Activated CD8-positive, alpha-beta memory T cell treated with anti-CD3 and anti-CD28 coated beads, Interleukin-2, amount 10 ng/mL, durations not matched to agents 7 days and 5 days (primary cell): ENCODE measurements at regions not wholly inside any gene's neighbourhood (a gene's known extent, or its start where the extent isn't known, plus 50 kb on each side); places are given as distances from the start of the nearest gene placed in this dataset.

Source experiments
- ATAC-seq: fragments of 150-1000 bp; cut with Tn5 transposase; one replicate; pipeline ENCODE4 v1.10.0; 2021; ENCODE audit warnings: moderate library complexity
- CTCF ChIA-PET: fragments of 350-600 bp; sonication (Branson Sonifier 250); formaldehyde crosslinking; loops from one replicate; lab custom pipeline; 2021; ENCODE audit warnings: antibody characterized with exemption; lab: Charles Lee
- DNase-seq: peaks from one replicate; pipeline ENCODE4 v3.0.0-alpha.2; 2020
- H3K27ac Mint-ChIP-seq: one replicate; pipeline ENCODE4 v1.8.0; 2021; ENCODE audit warnings: mild to moderate bottlenecking, mixed read lengths
- H3K27me3 Mint-ChIP-seq: one replicate; pipeline ENCODE4 v1.8.0; 2021; ENCODE audit warnings: mixed read lengths
- H3K36me3 Mint-ChIP-seq: one replicate; pipeline ENCODE4 v1.8.0; 2021; ENCODE audit warnings: mild to moderate bottlenecking, mixed read lengths
- H3K4me1 Mint-ChIP-seq: one replicate; pipeline ENCODE4 v1.8.0; 2021; ENCODE audit warnings: mixed read lengths
- H3K4me3 Mint-ChIP-seq: one replicate; pipeline ENCODE4 v1.8.0; 2021; ENCODE audit warnings: mild to moderate bottlenecking, moderate library complexity, mixed read lengths
- H3K9me3 Mint-ChIP-seq: one replicate; pipeline ENCODE4 v1.8.0; 2022; ENCODE audit warnings: low read depth, mixed read lengths

DNA sequence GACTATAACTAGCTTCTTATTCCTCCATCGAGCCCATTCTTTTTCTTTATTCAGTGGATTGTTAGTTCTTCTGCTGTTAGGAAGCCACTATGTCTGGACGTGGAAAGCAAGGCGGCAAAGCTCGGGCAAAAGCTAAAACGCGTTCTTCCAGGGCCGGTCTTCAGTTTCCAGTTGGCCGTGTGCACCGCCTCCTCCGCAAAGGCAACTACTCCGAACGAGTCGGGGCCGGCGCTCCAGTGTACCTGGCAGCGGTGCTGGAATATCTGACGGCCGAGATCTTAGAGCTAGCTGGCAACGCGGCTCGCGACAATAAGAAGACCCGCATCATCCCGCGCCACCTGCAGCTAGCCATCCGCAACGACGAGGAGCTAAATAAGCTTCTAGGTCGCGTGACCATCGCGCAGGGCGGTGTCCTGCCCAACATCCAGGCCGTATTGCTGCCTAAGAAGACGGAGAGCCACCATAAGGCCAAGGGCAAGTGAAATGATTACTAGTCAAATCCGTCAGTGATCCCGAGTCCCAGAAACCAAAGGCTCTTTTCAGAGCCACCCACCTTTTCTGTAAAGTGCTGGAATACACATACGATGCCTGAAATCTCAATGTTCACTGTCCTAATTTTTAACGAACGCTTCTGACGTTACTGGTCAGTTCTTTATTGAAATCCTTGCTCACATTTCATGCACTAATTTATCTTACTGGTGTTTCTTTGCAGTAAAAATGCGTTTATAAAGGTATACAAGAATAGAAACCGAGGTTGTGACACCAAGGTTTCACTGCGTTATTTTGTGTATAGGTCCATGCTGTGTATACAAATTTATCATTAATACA lies 129.9 kb downstream of the HFE start:
- Mint-ChIP-seq H3K4me3 (no peak overlapping the region), H3K27ac (no peak overlapping the region), H3K36me3 (no peaks in the 10 kb centered on the region), H3K4me1 (peaks cover 28% of the 10 kb centered on the region), H3K27me3 (no peaks in the 10 kb centered on the region), H3K9me3 (no peaks in the 10 kb centered on the region)
- CTCF ChIA-PET: interaction anchor here (0.7 to 3.5 kb wide), 19 partner anchors 9 to 1651 kb away, joined by 3 to 35 read pairs (median 8); a partner anchor contains a TSS
- DNase-seq (peak; percentile 92), ATAC-seq (peak; percentile 61)

- H3K4me1 Mint-ChIP-seq: peaks cover 28% of the 10 kb centered on the region
- no peaks in the 10 kb centered on the region for H3K36me3 Mint-ChIP-seq
- CTCF ChIA-PET: interaction anchor here (1.3 to 3.5 kb wide), 7 partner anchors 8 to 53 kb away, joined by 5 to 35 read pairs (median 17); a partner anchor contains a TSS
- ATAC-seq: no peak
- no peaks in the 10 kb centered on the region for H3K27me3 Mint-ChIP-seq
- DNase-seq: peak; percentile 54
- no peak overlapping the region for H3K4me3 Mint-ChIP-seq
- H3K27ac Mint-ChIP-seq: no peak overlapping the region
- H3K9me3 Mint-ChIP-seq: no peaks in the 10 kb centered on the region
These were observed 130.5 kb downstream of the HFE start for GRCh38 chr6:26217714-26218075.

DNA sequence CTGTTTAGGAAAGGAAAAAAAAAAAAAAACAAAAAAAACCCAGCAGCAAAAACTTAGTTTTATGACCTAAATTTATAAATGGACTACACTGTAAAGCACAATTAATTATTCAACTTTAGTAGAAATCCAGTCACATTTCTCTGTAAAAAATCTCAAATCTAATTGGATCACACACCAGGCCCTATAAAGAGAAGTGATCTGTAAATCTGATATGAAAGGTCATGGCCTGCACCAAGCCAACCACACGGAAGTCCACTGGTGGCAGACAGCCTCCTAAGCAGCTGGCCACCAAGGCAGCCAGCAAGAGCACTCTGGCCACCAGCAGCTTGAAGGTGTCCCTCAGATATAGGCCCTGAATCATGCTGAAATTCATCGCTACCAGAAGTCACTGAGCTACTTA lies 131.6 kb downstream of the HFE start:
- H3K27ac Mint-ChIP-seq: no peak overlapping the region
- H3K4me1 Mint-ChIP-seq: peaks cover 24% of the 10 kb centered on the region

GRCh38 chr6:26220145-26220970 lies 133.1 kb downstream of the HFE start:
- no peaks in the 10 kb centered on the region for H3K27me3 Mint-ChIP-seq
- no peaks in the 10 kb centered on the region for H3K9me3 Mint-ChIP-seq
- CTCF ChIA-PET: interaction anchor here (0.6 to 1.0 kb wide), 3 partner anchors 10 to 24 kb away, joined by 3 to 5 read pairs (median 4); no protein-coding TSS in a partner anchor
- peak overlapping the region; percentile 60 for H3K27ac Mint-ChIP-seq
- no peak for ATAC-seq
- peaks cover 24% of the 10 kb centered on the region for H3K4me1 Mint-ChIP-seq
- no peaks in the 10 kb centered on the region for H3K36me3 Mint-ChIP-seq
- no peak for DNase-seq
- H3K4me3 Mint-ChIP-seq: peak overlapping the region; percentile 18

More for the DNA sequence above, 131.6 kb downstream of the HFE start:
- Mint-ChIP-seq H3K27me3 (no peaks in the 10 kb centered on the region), H3K36me3 (no peaks in the 10 kb centered on the region), H3K9me3 (no peaks in the 10 kb centered on the region), H3K4me3 (no peak overlapping the region)
- CTCF ChIA-PET: no interaction called here
- ATAC-seq (no peak), DNase-seq (no peak)

DNA sequence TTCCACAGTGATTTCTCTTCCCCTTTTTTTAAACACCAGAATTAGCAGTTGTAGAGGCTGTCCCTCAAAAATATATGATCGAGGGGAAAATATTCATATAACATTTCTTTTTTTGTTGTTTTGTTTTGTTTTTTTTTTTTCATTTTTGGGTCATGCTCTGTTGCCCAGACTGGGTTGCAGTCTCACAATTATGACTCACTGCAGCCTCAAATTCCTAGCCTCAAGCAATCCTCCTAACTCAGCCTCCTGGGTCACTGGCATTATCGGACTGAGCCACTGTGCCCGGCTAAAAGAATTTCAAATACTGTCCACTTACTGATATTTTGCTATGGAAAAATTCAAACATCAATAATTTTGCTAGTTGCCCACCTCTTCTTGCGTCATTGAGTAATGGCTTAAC lies 134.0 kb downstream of the HFE start:
- H3K9me3 Mint-ChIP-seq: no peaks in the 10 kb centered on the region
- H3K36me3 Mint-ChIP-seq: no peaks in the 10 kb centered on the region
- no peak for ATAC-seq
- CTCF ChIA-PET: interaction anchor here (1.0 kb wide), 2 partner anchors 9 to 12 kb away, joined by 4 to 5 read pairs; no protein-coding TSS in a partner anchor
- H3K27me3 Mint-ChIP-seq: no peaks in the 10 kb centered on the region
- no peak for DNase-seq
- peaks cover 24% of the 10 kb centered on the region for H3K4me1 Mint-ChIP-seq
- no peak overlapping the region for H3K4me3 Mint-ChIP-seq
- no peak overlapping the region for H3K27ac Mint-ChIP-seq

GRCh38 chr6:26222571-26222970 lies 135.3 kb downstream of the HFE start:
- Mint-ChIP-seq H3K4me1 (peaks cover 35% of the 10 kb centered on the region), H3K36me3 (peaks cover 5% of the 10 kb centered on the region), H3K27me3 (no peaks in the 10 kb centered on the region), H3K27ac (no peak overlapping the region), H3K9me3 (no peaks in the 10 kb centered on the region), H3K4me3 (no peak overlapping the region)
- DNase-seq: peak; percentile 63
- ATAC-seq: peak; percentile 18
- CTCF ChIA-PET: interaction anchor here (1.5 to 3.0 kb wide), 3 partner anchors 7 to 64 kb away, joined by 4 to 15 read pairs (median 5); a partner anchor contains a TSS

GRCh38 chr6:26223228-26223627 lies 136.0 kb downstream of the HFE start:
- DNase-seq: no peak
- Mint-ChIP-seq H3K4me3 (no peak overlapping the region), H3K9me3 (no peaks in the 10 kb centered on the region), H3K4me1 (peaks cover 34% of the 10 kb centered on the region), H3K36me3 (peaks cover 5% of the 10 kb centered on the region), H3K27me3 (no peaks in the 10 kb centered on the region), H3K27ac (no peak overlapping the region)
- ATAC-seq: peak; percentile 25
- CTCF ChIA-PET: interaction anchor here (1.4 to 3.0 kb wide), 4 partner anchors 8 to 64 kb away, joined by 4 to 15 read pairs (median 4); a partner anchor contains a TSS

DNA sequence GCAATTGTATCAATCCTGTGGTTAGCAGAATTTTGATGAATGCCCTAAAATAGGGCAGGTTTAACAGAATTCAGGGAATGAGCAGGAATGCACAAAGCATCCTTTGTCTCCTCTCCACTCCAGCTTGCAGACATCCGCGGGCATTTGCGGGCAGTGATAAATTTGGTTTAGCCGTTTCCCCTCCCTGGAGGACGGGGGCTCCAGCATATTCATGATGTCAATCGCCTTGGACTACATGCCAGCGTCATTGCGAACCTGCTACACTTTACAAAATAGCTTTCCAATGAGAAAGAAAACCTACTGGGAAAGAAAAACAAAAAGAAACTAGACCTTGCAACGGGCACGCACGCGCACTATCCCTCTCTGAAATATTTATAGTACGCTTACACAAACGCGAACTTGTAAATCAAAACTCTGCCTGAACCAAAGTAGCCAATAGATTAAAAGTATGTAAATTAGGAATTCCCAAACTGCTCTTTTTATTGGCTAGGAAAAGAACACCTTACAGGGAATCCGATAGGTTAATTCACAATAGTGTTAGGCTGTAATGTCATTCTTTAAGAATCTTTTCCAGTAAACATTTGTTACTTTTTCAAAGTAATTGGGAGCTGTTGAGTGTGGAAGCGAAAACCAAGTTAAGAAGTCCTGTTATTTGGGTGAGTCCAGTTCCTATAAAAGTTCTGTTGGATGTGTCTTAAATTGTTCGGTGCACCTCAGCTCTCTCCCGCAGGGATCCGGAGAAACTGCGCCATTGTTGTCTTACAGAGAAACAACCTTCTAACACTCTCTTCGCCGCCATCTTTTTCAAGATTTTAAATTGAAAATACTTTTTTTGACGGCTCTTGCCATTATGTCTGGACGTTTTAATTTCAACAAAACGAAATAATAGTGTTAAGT lies 136.7 kb downstream of the HFE start:
- CTCF ChIA-PET: interaction anchor here (0.8 to 3.0 kb wide), 7 partner anchors 9 to 65 kb away, joined by 3 to 15 read pairs (median 4); a partner anchor contains a TSS
- H3K36me3 Mint-ChIP-seq: peaks cover 5% of the 10 kb centered on the region
- H3K27me3 Mint-ChIP-seq: no peaks in the 10 kb centered on the region
- peaks cover 31% of the 10 kb centered on the region for H3K4me1 Mint-ChIP-seq
- ATAC-seq: peak; percentile 84
- DNase-seq: peak; percentile 78
- H3K4me3 Mint-ChIP-seq: no peak overlapping the region
- no peak overlapping the region for H3K27ac Mint-ChIP-seq
- H3K9me3 Mint-ChIP-seq: no peaks in the 10 kb centered on the region

GRCh38 chr6:26224547-26224912 lies 137.3 kb downstream of the HFE start:
- Mint-ChIP-seq H3K27me3 (no peaks in the 10 kb centered on the region), H3K36me3 (peaks cover 5% of the 10 kb centered on the region), H3K9me3 (no peaks in the 10 kb centered on the region), H3K27ac (no peak overlapping the region), H3K4me1 (peaks cover 30% of the 10 kb centered on the region), H3K4me3 (no peak overlapping the region)
- CTCF ChIA-PET: interaction anchor here (1.0 to 3.0 kb wide), 4 partner anchors 9 to 44 kb away, joined by 3 to 15 read pairs (median 4); a partner anchor contains a TSS
- ATAC-seq: no peak
- DNase-seq: no peak

- Mint-ChIP-seq H3K4me1 (peaks cover 24% of the 10 kb centered on the region), H3K4me3 (no peak overlapping the region), H3K36me3 (peaks cover 5% of the 10 kb centered on the region), H3K27ac (no peak overlapping the region), H3K9me3 (no peaks in the 10 kb centered on the region), H3K27me3 (no peaks in the 10 kb centered on the region)
- CTCF ChIA-PET: interaction anchor here (1.2 to 1.5 kb wide), 3 partner anchors 8 to 44 kb away, joined by 3 to 5 read pairs (median 4); a partner anchor contains a TSS
- DNase-seq (no peak), ATAC-seq (no peak)
These were observed 138.0 kb downstream of the HFE start for GRCh38 chr6:26224940-26225847.

GRCh38 chr6:26225848-26226578 lies 138.8 kb downstream of the HFE start:
- no peak for DNase-seq
- ATAC-seq: no peak
- H3K27me3 Mint-ChIP-seq: no peaks in the 10 kb centered on the region
- peaks cover 23% of the 10 kb centered on the region for H3K4me1 Mint-ChIP-seq
- CTCF ChIA-PET: interaction anchor here (1.2 to 1.5 kb wide), 2 partner anchors 9 to 43 kb away, joined by 3 to 5 read pairs; a partner anchor contains a TSS
- no peak overlapping the region for H3K4me3 Mint-ChIP-seq
- H3K36me3 Mint-ChIP-seq: peaks cover 5% of the 10 kb centered on the region
- H3K27ac Mint-ChIP-seq: no peak overlapping the region
- no peaks in the 10 kb centered on the region for H3K9me3 Mint-ChIP-seq
